Suprapubic skin (tissue), 4 donors: ENCODE measurements at regions not wholly inside any gene's neighbourhood (a gene's known extent, or its start where the extent isn't known, plus 50 kb on each side); places are given as distances from the start of the nearest gene placed in this dataset.

Source experiments
- DNase-seq, 2 donors: peaks; one replicate each; pipeline ENCODE4 v3.0.0-alpha.2; 2019; ENCODE audit warnings: low spot score in 2 of 2
- H3K27ac ChIP-seq: fragments of 200-600 bp; sonication (generic); one replicate; pipeline ENCODE4 v1.5.1; 2019
- H3K27me3 ChIP-seq: fragments of 200-600 bp; sonication (generic); one replicate; pipeline ENCODE4 v1.5.1; 2019
- H3K36me3 ChIP-seq: fragments of 200-600 bp; sonication (generic); one replicate; pipeline ENCODE4 v1.5.1; 2019
- H3K4me1 ChIP-seq: fragments of 200-600 bp; sonication (generic); one replicate; pipeline ENCODE4 v1.5.1; 2019
- H3K4me3 ChIP-seq: fragments of 200-600 bp; sonication (generic); one replicate; pipeline ENCODE4 v1.5.1; 2019; ENCODE audit warnings: mild to moderate bottlenecking
- H3K9me3 ChIP-seq: fragments of 200-600 bp; sonication (generic); one replicate; pipeline ENCODE4 v1.5.1; 2019
- CTCF ChIP-seq, 2 donors: fragments of 200-600 bp in 1 of 2; fragments of 450-650 bp in 1 of 2; sonication (generic) in 1 of 2; IDR thresholded peaks; one replicate each; pipeline ENCODE4 v1.5.1; 2016 to 2019; ENCODE audit warnings: antibody characterized with exemption in 2 of 2, mild to moderate bottlenecking in 1 of 2, moderate library complexity in 1 of 2
- EP300 ChIP-seq: sonication (generic); formaldehyde crosslinking; IDR thresholded peaks from one replicate; pipeline ENCODE4 v1.6.1; 2017; ENCODE audit warnings: antibody characterized with exemption
- POLR2A ChIP-seq, 2 donors: fragments of 450-650 bp; IDR thresholded peaks; one replicate each; pipeline ENCODE4 v1.6.1; 2017; ENCODE audit warnings: antibody characterized with exemption in 2 of 2, mild to moderate bottlenecking in 2 of 2, moderate library complexity in 2 of 2
- POLR2AphosphoS5 ChIP-seq, 3 donors: sonication (generic); formaldehyde crosslinking; IDR thresholded peaks; one replicate each; pipeline ENCODE4 v1.6.1; 2017; ENCODE audit warnings: antibody characterized with exemption in 3 of 3
- WGBS: methylation state at CpG from one replicate; pipeline ENCODE4 v1.1.5; 2018; 5-methylcytosine and 5-hydroxymethylcytosine counted together

- Histone ChIP-seq H3K27me3 (no peaks in the 10 kb centered on the region), H3K4me1 (no peaks in the 10 kb centered on the region), H3K27ac (no peak overlapping the region), H3K4me3 (no peak overlapping the region), H3K9me3 (no peaks in the 10 kb centered on the region), H3K36me3 (no peaks in the 10 kb centered on the region)
- DNase-seq, result no peak
- 92% methylated on average over 11 of the region's 11 CpGs for WGBS
- no peak for TF ChIP-seq CTCF (IDR thresholded peaks at IDR 0.05)
- no peak for TF ChIP-seq POLR2A (IDR thresholded peaks at IDR 0.05)
- TF ChIP-seq POLR2AphosphoS5 (IDR thresholded peaks at IDR 0.05), result no peak
- no peak for TF ChIP-seq EP300
Measured at GRCh38 chr4:30920043-30920442, 199.9 kb downstream of the PCDH7 start.

GRCh38 chr4:30922625-30923024 lies 202.5 kb downstream of the PCDH7 start:
- no peak for DNase-seq
- Histone ChIP-seq H3K9me3 (no peaks in the 10 kb centered on the region), H3K4me3 (no peak overlapping the region), H3K27ac (no peak overlapping the region), H3K4me1 (no peaks in the 10 kb centered on the region), H3K36me3 (no peaks in the 10 kb centered on the region), H3K27me3 (no peaks in the 10 kb centered on the region)
- 77% methylated on average over 4 of the region's 4 CpGs for WGBS
- TF ChIP-seq CTCF (IDR thresholded peaks at IDR 0.05), result no peak

GRCh38 chr4:30924495-30924894 lies 204.3 kb downstream of the PCDH7 start:
- Histone ChIP-seq H3K4me3 (no peak overlapping the region), H3K27ac (no peak overlapping the region), H3K4me1 (no peaks in the 10 kb centered on the region), H3K9me3 (no peaks in the 10 kb centered on the region), H3K36me3 (no peaks in the 10 kb centered on the region), H3K27me3 (no peaks in the 10 kb centered on the region)
- no peak for DNase-seq
- TF ChIP-seq POLR2AphosphoS5 (IDR thresholded peaks at IDR 0.05), result no peak
- no peak for TF ChIP-seq POLR2A (IDR thresholded peaks at IDR 0.05)
- no peak for TF ChIP-seq EP300
- no peak for TF ChIP-seq CTCF (IDR thresholded peaks at IDR 0.05)

- no peaks in the 10 kb centered on the region for H3K9me3 ChIP-seq
- no peaks in the 10 kb centered on the region for H3K27me3 ChIP-seq
- WGBS, result 88% methylated on average over 2 of the region's 2 CpGs
- no peak overlapping the region for H3K27ac ChIP-seq
- no peaks in the 10 kb centered on the region for H3K4me1 ChIP-seq
- TF ChIP-seq POLR2AphosphoS5 (IDR thresholded peaks at IDR 0.05), result no peak
- no peak for TF ChIP-seq POLR2A (IDR thresholded peaks at IDR 0.05)
- no peak for TF ChIP-seq CTCF (IDR thresholded peaks at IDR 0.05)
- no peak for TF ChIP-seq EP300
- DNase-seq, result no peak
- no peak overlapping the region for H3K4me3 ChIP-seq
- no peaks in the 10 kb centered on the region for H3K36me3 ChIP-seq
Measured at GRCh38 chr4:30929649-30930048, 209.5 kb downstream of the PCDH7 start.

GRCh38 chr4:30930276-30930675 lies 210.1 kb downstream of the PCDH7 start:
- H3K27ac ChIP-seq, result no peak overlapping the region
- no peaks in the 10 kb centered on the region for H3K9me3 ChIP-seq
- 76% methylated on average over 4 of the region's 4 CpGs for WGBS
- no peak overlapping the region for H3K4me3 ChIP-seq
- DNase-seq, result no peak
- H3K27me3 ChIP-seq, result no peaks in the 10 kb centered on the region
- no peak for TF ChIP-seq EP300
- TF ChIP-seq POLR2AphosphoS5 (IDR thresholded peaks at IDR 0.05), result no peak
- no peak for TF ChIP-seq POLR2A (IDR thresholded peaks at IDR 0.05)
- no peak for TF ChIP-seq CTCF (IDR thresholded peaks at IDR 0.05)
- H3K36me3 ChIP-seq, result no peaks in the 10 kb centered on the region
- no peaks in the 10 kb centered on the region for H3K4me1 ChIP-seq
